IMR-90 (cell line): ENCODE measurements at regions not wholly inside any gene's neighbourhood (a gene's known extent, or its start where the extent isn't known, plus 50 kb on each side); places are given as distances from the start of the nearest gene placed in this dataset.

Source experiments
- ATAC-seq: fragments of 200-7000 bp; cut with Tn5 transposase; 2 replicates; pipeline ENCODE4 v1.9.1; 2020; ENCODE audit warnings: low read depth, mild to moderate bottlenecking, moderate library complexity
- BruUV-seq: library from RNA; stranded (reverse); fragments of 400-500 nt; replicated peaks from 2 replicates; lab custom pipeline; 2021; lab: Mats Ljungman, UMichigan
- CTCF ChIA-PET: fragments of 300-600 bp; formaldehyde crosslinking; extraction: SDS; loops from one replicate; lab custom pipeline; 2021; ENCODE audit warnings: antibody characterized with exemption; lab: Yijun Ruan, JAX
- POLR2A ChIA-PET: fragments of 300-600 bp; sonication (Branson Sonifier 250); formaldehyde crosslinking; loops from one replicate; lab custom pipeline; 2022; ENCODE audit warnings: antibody characterized with exemption; ENCODE audit not compliant: unreplicated experiment; lab: Charles Lee
- DNase-seq: peaks from one replicate; pipeline ENCODE4 v3.0.0; 2013
- H2AFZ ChIP-seq: replicated peaks from 2 replicates; pipeline ENCODE3; 2013; ENCODE audit warnings: low read length, mild to moderate bottlenecking; ENCODE audit not compliant: poor library complexity
- H2AK5ac ChIP-seq: 2 replicates; pipeline ENCODE4 v1.6.1; 2013; ENCODE audit warnings: low read depth, low read length, inconsistent platforms
- H2AK9ac ChIP-seq: replicated peaks from 2 replicates; pipeline ENCODE3; 2013; ENCODE audit warnings: mild to moderate bottlenecking, low read depth, low read length, moderate library complexity; ENCODE audit not compliant: poor library complexity
- H2BK120ac ChIP-seq: 2 replicates; pipeline ENCODE4 v1.6.1; 2013; ENCODE audit warnings: low read depth, low read length, inconsistent platforms
- H2BK15ac ChIP-seq: 3 replicates; pipeline ENCODE4 v1.6.1; 2013; ENCODE audit warnings: low read depth, low read length, inconsistent platforms
- H2BK20ac ChIP-seq: 2 replicates; pipeline ENCODE4 v1.6.1; 2013; ENCODE audit warnings: low read depth, mild to moderate bottlenecking, inconsistent platforms, low read length, moderate library complexity
- H2BK5ac ChIP-seq: 2 replicates; pipeline ENCODE4 v1.6.1; 2013; ENCODE audit warnings: mild to moderate bottlenecking, low read depth, low read length, inconsistent platforms; ENCODE audit not compliant: poor library complexity, severe bottlenecking
- H3K14ac ChIP-seq: replicated peaks from 2 replicates; pipeline ENCODE4 v1.6.1; 2013; ENCODE audit warnings: low read depth, low read length, inconsistent platforms
- H3K18ac ChIP-seq: 2 replicates; pipeline ENCODE4 v1.6.1; 2013; ENCODE audit warnings: low read depth, low read length, control low read depth
- H3K23ac ChIP-seq: 2 replicates; pipeline ENCODE4 v1.6.1; 2013; ENCODE audit warnings: low read depth, low read length, inconsistent platforms
- H3K27ac ChIP-seq: 2 replicates; pipeline ENCODE4 v1.5.1; 2013; ENCODE audit warnings: mild to moderate bottlenecking, control low read depth, low read length; ENCODE audit not compliant: insufficient read depth
- H3K27me3 ChIP-seq: 2 replicates; pipeline ENCODE4 v1.6.1; 2013; ENCODE audit warnings: low read length; ENCODE audit not compliant: control insufficient read depth, insufficient read depth
- H3K36me3 ChIP-seq: 2 replicates; pipeline ENCODE4 v1.6.1; 2013; ENCODE audit warnings: low read length, mixed read lengths; ENCODE audit not compliant: control insufficient read depth, insufficient read depth
- H3K4ac ChIP-seq: 2 replicates; pipeline ENCODE4 v1.6.1; 2013; ENCODE audit warnings: low read depth, low read length, inconsistent platforms
- H3K4me1 ChIP-seq: 2 replicates; pipeline ENCODE4 v1.6.1; 2013; ENCODE audit warnings: low read length, mixed read lengths; ENCODE audit not compliant: control insufficient read depth, insufficient read depth
- H3K4me2 ChIP-seq: 2 replicates; pipeline ENCODE4 v1.6.1; 2013; ENCODE audit warnings: low read depth, mild to moderate bottlenecking, control low read depth, low read length, moderate library complexity
- H3K4me3 ChIP-seq: 2 replicates; pipeline ENCODE4 v1.5.1; 2013; ENCODE audit warnings: low read depth, mild to moderate bottlenecking, control low read depth, low read length, moderate library complexity; ENCODE audit not compliant: insufficient read depth
- H3K56ac ChIP-seq: 2 replicates; pipeline ENCODE4 v1.6.1; 2013; ENCODE audit warnings: low read length, inconsistent platforms; ENCODE audit not compliant: insufficient read depth; ENCODE audit errors: extremely low read depth
- H3K79me1 ChIP-seq, 2 experiments: 2 replicates each; pipeline ENCODE4 v1.6.1; 2013; ENCODE audit warnings: low read length in 2 of 2, inconsistent platforms in 1 of 2, low read depth in 1 of 2
- H3K9ac ChIP-seq: 2 replicates; pipeline ENCODE4 v1.6.1; 2013; ENCODE audit warnings: low read depth, low read length, control low read depth
- H3K9me1 ChIP-seq: 2 replicates; pipeline ENCODE4 v1.6.1; 2013; ENCODE audit warnings: low read length, inconsistent platforms; ENCODE audit not compliant: insufficient read depth
- H3K9me3 ChIP-seq: 2 replicates; pipeline ENCODE4 v1.6.1; 2013; ENCODE audit warnings: low read length; ENCODE audit not compliant: control insufficient read depth, insufficient read depth
- H4K20me1 ChIP-seq: 2 replicates; pipeline ENCODE4 v1.6.1; 2013; ENCODE audit warnings: low read length, inconsistent platforms; ENCODE audit not compliant: insufficient read depth
- H4K5ac ChIP-seq: 2 replicates; pipeline ENCODE4 v1.6.1; 2013; ENCODE audit warnings: mild to moderate bottlenecking, low read depth, low read length, control low read depth
- H4K8ac ChIP-seq, 2 experiments: 2 replicates each; pipeline ENCODE4 v1.6.1; 2013; ENCODE audit warnings: low read depth in 2 of 2, low read length in 2 of 2, control low read depth in 1 of 2, inconsistent platforms in 1 of 2
- H4K91ac ChIP-seq: 2 replicates; pipeline ENCODE4 v1.6.1; 2013; ENCODE audit warnings: low read depth, low read length, inconsistent platforms; ENCODE audit not compliant: insufficient read depth
- BHLHE40 ChIP-seq: fragments of 150-350 bp; IDR thresholded peaks from 2 replicates; pipeline ENCODE4 v1.6.1; 2016; ENCODE audit warnings: mild to moderate bottlenecking, low read depth, low read length
- CEBPB ChIP-seq: IDR thresholded peaks from 2 replicates; pipeline ENCODE4 v1.6.1; 2012; ENCODE audit warnings: low read depth, low read length, improper control_type of control experiment
- CHD1 ChIP-seq: IDR thresholded peaks from 2 replicates; pipeline ENCODE4 v1.6.1; 2012; ENCODE audit warnings: low read depth, low read length, improper control_type of control experiment
- CTCF ChIP-seq: conservative IDR thresholded peaks from 2 replicates; pipeline ENCODE4 v1.5.1; 2012; ENCODE audit warnings: mild to moderate bottlenecking, low read depth, low read length, improper control_type of control experiment
- FOS ChIP-seq: fragments of 150-350 bp; IDR thresholded peaks from 2 replicates; pipeline ENCODE4 v1.6.1; 2016; ENCODE audit warnings: low read depth, low read length
- MAZ ChIP-seq: IDR thresholded peaks from 2 replicates; pipeline ENCODE4 v1.6.1; 2012; ENCODE audit warnings: low read depth, mild to moderate bottlenecking, low read length, improper control_type of control experiment, moderate library complexity, borderline replicate concordance
- MXI1 ChIP-seq: IDR thresholded peaks from 2 replicates; pipeline ENCODE4 v1.6.1; 2012; ENCODE audit warnings: low read depth, mild to moderate bottlenecking, low read length, moderate library complexity, borderline replicate concordance
- NFE2L2 ChIP-seq: fragments of 150-350 bp; IDR thresholded peaks from 2 replicates; pipeline ENCODE4 v1.6.1; 2016; ENCODE audit warnings: low read depth, mild to moderate bottlenecking, low read length
- POLR2A ChIP-seq: IDR thresholded peaks from 2 replicates; pipeline ENCODE4 v1.6.1; 2012; ENCODE audit warnings: mild to moderate bottlenecking, low read depth, low read length
- RAD21 ChIP-seq: IDR thresholded peaks from 2 replicates; pipeline ENCODE4 v1.6.1; 2012; ENCODE audit warnings: low read length, improper control_type of control experiment
- RCOR1 ChIP-seq: IDR thresholded peaks from 2 replicates; pipeline ENCODE4 v1.6.1; 2012; ENCODE audit warnings: mild to moderate bottlenecking, low read length, improper control_type of control experiment; ENCODE audit not compliant: insufficient replicate concordance
- RFX5 ChIP-seq: IDR thresholded peaks from 2 replicates; pipeline ENCODE4 v1.8.0; 2012; ENCODE audit warnings: low read depth, mild to moderate bottlenecking, low read length, moderate library complexity
- SMC3 ChIP-seq: fragments of 150-350 bp; IDR thresholded peaks from 2 replicates; pipeline ENCODE4 v1.6.1; 2016; ENCODE audit warnings: low read depth, mild to moderate bottlenecking, antibody characterized with exemption, low read length, moderate library complexity
- WGBS, 2 experiments: methylation state at CpG; one replicate each; pipeline versions ENCODE4 v1.1.5 to v1.1.7; 2013; ENCODE audit warnings: missing lambda C conversion rate in 2 of 2; ENCODE audit not compliant: insufficient read length in 1 of 2; ENCODE audit errors: extremely low coverage in 2 of 2; 5-methylcytosine and 5-hydroxymethylcytosine counted together
- dilution Hi-C: fragments of 300-500 bp; cut with HindIII; formaldehyde crosslinking; loops from one replicate; pipeline ENCODE4 v1.14.3; 2018; ENCODE audit warnings: low sequenced_read_pairs; ENCODE audit not compliant: unreplicated experiment
- in situ Hi-C: fragments of 300-500 bp; cut with MboI; formaldehyde crosslinking; loops from 3 replicates; pipeline ENCODE4 v1.14.3; 2019; ENCODE audit warnings: low sequenced_read_pairs, inconsistent platforms, mixed read lengths
- intact Hi-C: fragments of 100-400 bp; cut with micrococcal nuclease; formaldehyde crosslinking; loops from 2 replicates; pipeline ENCODE4 v1.10.0; 2022
- TF ChIP-seq, protein P1 (sequence below): fragments of 150-350 bp; IDR thresholded peaks from 2 replicates; pipeline ENCODE4 v1.6.1; 2016; ENCODE audit warnings: low read depth, mild to moderate bottlenecking, low read length, moderate library complexity, borderline replicate concordance
- TF ChIP-seq, protein P2 (sequence below): fragments of 150-350 bp; IDR thresholded peaks from 2 replicates; pipeline ENCODE4 v1.6.1; 2017; ENCODE audit warnings: mild to moderate bottlenecking, antibody characterized with exemption, low read length, low read depth

DNA sequence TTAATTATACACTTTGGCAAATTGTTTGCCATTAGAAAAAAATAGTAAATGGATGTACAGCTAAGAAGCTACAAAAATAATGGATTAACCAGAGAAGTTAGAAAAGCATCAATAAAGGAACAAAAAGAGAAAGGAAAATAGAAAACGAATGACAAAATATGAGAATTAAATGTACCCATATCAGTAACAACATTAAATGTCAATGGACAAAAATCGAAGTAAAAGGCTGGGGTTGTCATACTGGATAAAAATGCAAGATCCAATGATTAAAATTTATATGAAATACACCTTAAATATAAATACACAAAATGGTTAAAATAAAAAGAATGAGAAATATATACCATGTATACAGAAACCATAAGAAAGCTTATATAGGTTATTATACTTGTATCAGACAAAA, 470.6 kb downstream of the OCA2 start:
- no peak for DNase-seq
- Histone ChIP-seq H3K9me1 (no peaks in the 10 kb centered on the region), H3K18ac (no peak overlapping the region), H2BK120ac (no peak overlapping the region), H3K4me3 (no peak overlapping the region), H3K4me1 (no peaks in the 10 kb centered on the region), H3K9ac (no peak overlapping the region), H4K8ac (no peak overlapping the region), H3K23ac (no peak overlapping the region), H4K5ac (no peak overlapping the region), H3K4ac (no peak overlapping the region), H2BK20ac (no peak overlapping the region), H3K79me1 (no peaks in the 10 kb centered on the region), H2BK5ac (no peak overlapping the region), H4K20me1 (no peaks in the 10 kb centered on the region), H3K56ac (no peak overlapping the region), H3K27me3 (no peaks in the 10 kb centered on the region), H3K27ac (no peak overlapping the region), H3K9me3 (peaks cover 6% of the 10 kb centered on the region; the same call in 1 of the 2 replicates), H2AFZ (no peak overlapping the region), H2AK5ac (no peak overlapping the region), H3K14ac (no peak overlapping the region), H2BK15ac (no peak overlapping the region), H4K91ac (no peak overlapping the region), H3K36me3 (no peaks in the 10 kb centered on the region), H3K4me2 (no peak overlapping the region), H2AK9ac (no peak overlapping the region)
- no TSS peak for BruUV-seq
- WGBS, 2 experiments = no CpG with 5 or more reads among the region's 2 CpGs
- intact Hi-C loops = no loop called here
- dilution Hi-C loops = no loop called here
- CTCF ChIA-PET = no interaction called here
- POLR2A ChIA-PET = no interaction called here
- ATAC-seq = no peak
- no peak for TF ChIP-seq RCOR1
- no peak for TF ChIP-seq POLR2A
- TF ChIP-seq RFX5 = no peak
- TF ChIP-seq CEBPB = no peak
- TF ChIP-seq, protein P1, sequence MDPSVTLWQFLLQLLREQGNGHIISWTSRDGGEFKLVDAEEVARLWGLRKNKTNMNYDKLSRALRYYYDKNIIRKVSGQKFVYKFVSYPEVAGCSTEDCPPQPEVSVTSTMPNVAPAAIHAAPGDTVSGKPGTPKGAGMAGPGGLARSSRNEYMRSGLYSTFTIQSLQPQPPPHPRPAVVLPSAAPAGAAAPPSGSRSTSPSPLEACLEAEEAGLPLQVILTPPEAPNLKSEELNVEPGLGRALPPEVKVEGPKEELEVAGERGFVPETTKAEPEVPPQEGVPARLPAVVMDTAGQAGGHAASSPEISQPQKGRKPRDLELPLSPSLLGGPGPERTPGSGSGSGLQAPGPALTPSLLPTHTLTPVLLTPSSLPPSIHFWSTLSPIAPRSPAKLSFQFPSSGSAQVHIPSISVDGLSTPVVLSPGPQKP = no peak
- TF ChIP-seq RAD21 = no peak
- no peak for TF ChIP-seq MXI1
- TF ChIP-seq FOS = no peak
- no peak for TF ChIP-seq SMC3
- TF ChIP-seq, protein P2, sequence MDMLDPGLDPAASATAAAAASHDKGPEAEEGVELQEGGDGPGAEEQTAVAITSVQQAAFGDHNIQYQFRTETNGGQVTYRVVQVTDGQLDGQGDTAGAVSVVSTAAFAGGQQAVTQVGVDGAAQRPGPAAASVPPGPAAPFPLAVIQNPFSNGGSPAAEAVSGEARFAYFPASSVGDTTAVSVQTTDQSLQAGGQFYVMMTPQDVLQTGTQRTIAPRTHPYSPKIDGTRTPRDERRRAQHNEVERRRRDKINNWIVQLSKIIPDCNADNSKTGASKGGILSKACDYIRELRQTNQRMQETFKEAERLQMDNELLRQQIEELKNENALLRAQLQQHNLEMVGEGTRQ = no peak
- TF ChIP-seq MAZ = no peak
- TF ChIP-seq CTCF = no peak
- TF ChIP-seq NFE2L2 = no peak
- TF ChIP-seq CHD1 = no peak
- TF ChIP-seq BHLHE40 = no peak
- in situ Hi-C loops = no loop called here
